Hematopoietic multipotent progenitor cell treated with erythropoietin and hydrocortisone succinate and interleukin-3 and kit ligand, for 4 days (in vitro differentiated cells): ENCODE measurements at regions not wholly inside any gene's neighbourhood (a gene's known extent, or its start where the extent isn't known, plus 50 kb on each side); places are given as distances from the start of the nearest gene placed in this dataset.

Experiments
- DNase-seq: peaks from one replicate; pipeline ENCODE4 v3.0.0-alpha.2; 2015

GRCh38 chr7:36802459-36803135 lies 78.3 kb upstream of the AOAH start:
- no peak for DNase-seq

DNA sequence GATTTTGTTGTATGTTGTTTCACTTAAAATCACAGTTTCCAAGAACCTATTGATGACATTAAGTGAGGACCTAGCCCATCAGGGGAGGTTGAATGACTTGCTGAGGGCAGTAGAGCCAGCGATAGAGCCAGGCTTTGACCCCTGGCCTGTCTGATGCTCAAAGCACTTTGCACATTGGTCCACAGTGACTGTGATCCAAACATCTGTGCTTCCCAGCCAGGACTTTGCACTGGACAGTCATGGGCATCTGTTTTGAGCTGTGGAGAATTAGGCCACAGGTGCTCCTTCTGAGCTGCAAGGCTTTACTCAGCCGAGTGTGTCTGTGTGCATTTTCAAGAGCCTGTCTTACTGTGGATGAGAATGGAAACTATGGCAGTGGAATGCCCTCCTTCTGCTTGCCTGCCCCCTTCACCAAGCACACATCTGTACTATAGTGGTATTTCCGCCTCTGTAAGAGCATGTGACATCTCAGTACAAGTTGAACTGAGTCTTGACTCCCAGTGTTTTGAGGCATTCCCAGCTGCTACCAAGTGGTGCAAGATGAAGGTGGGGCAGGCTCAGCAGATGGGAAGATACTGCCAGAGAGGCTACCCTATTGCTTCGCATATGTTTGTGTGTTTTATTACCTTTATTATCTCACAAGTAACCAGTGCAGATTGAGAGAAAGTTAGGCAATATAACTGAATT lies 72.7 kb upstream of the AOAH start:
- peak; percentile 40 for DNase-seq

DNA sequence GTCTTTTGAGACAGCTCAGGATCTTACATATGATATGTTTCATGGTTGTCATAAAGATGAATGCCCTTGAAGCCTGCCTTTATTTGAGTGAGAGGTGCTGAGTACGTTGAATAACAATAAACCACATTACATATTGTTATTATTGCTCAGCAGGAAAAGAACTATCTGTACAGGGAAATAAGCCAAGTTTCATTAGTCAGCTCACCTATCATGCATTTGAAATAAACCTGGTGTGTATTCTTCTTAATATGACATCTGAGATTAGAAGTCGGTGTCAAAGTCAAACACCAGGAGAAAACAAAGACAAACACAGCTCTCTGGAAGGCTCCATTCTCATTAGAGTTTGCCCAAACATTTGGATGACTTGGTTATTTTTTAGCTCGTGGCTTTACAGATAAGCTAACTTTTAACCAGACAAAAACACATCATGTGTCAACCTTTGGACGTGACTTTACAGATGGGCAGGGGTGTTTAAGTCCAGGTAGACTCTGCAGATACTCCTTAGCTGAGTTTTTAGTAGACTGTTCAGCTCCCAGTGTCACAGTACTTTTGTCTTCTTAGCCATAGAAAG lies 71.2 kb upstream of the AOAH start:
- DNase-seq, result peak; percentile 19

DNA sequence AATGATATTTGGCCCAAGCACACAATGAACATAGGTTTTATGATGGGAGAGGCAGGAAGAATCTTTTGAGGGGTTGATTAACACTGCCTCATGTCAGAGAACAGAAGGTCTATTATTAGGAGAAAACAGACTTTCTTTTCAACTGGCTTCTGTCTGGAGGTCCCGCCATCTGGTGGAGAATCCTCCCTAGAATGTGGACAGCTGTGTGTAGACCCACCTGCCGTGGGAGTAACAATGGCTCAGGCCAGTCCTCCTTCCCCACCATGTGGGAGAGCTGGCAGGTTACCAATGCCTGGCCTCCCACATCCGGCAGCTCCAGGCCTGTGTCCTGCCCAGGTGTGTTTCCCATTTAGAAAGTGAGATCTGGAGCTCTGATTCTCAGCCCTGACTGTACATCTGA lies 70.4 kb upstream of the AOAH start:
- DNase-seq, result no peak

GRCh38 chr7:36792421-36792820 lies 68.1 kb upstream of the AOAH start:
- no peak for DNase-seq

GRCh38 chr7:36790311-36790787 lies 66.1 kb upstream of the AOAH start:
- DNase-seq, result no peak

DNA sequence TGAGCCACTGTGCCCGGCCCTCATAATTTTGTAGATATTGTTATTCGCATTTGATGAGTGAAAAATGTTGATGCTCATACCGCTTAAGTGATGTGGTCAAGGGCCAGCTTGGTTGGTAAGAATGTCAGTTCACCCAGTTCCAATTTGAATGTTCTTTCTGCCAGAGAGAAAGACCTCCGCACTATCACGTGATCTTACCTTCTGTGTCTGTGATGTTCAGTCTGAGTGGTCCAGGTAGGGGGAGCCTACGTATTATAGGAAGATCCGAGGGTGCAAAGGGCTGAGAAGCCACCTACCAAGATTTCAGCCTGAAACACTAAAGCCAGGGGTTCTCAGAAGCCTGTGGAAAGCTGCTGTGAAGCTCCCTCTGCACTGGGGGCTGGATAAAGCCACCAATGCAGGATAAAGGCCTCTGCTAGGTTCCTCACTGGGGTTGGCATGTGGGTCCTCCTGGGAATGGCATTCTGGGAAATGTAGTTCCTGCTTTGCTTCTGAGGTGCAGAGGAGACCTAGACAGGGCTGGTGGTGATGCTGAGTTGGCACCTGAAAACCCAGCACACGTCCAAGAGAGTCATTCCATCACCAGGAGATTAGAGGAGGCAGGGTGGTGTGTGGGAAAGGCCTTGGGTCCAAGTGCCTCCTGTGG lies 64.7 kb upstream of the AOAH start:
- peak; percentile 20 for DNase-seq

DNA sequence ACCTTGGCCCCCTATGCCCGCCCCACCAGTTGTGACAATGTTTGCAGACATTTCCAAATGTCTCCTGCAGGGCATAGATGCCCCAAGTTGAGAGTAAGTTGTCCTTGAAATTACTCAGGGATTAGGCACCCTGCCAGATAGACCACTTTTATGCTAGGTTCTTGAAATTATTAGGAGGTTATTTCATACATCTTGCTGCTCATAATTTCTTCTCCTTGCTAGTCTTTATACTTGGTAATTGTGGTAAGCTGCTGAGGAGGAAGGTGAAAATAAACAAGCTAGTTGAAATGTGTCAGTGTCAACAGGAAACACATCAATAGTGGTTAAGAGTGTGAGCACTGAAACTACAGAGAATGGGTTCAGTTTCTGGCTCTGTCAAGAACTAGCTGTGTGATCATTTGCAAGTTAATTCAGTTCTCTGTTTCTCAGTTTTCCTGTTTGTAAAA lies 63.7 kb upstream of the AOAH start:
- peak; percentile 61 for DNase-seq

DNA sequence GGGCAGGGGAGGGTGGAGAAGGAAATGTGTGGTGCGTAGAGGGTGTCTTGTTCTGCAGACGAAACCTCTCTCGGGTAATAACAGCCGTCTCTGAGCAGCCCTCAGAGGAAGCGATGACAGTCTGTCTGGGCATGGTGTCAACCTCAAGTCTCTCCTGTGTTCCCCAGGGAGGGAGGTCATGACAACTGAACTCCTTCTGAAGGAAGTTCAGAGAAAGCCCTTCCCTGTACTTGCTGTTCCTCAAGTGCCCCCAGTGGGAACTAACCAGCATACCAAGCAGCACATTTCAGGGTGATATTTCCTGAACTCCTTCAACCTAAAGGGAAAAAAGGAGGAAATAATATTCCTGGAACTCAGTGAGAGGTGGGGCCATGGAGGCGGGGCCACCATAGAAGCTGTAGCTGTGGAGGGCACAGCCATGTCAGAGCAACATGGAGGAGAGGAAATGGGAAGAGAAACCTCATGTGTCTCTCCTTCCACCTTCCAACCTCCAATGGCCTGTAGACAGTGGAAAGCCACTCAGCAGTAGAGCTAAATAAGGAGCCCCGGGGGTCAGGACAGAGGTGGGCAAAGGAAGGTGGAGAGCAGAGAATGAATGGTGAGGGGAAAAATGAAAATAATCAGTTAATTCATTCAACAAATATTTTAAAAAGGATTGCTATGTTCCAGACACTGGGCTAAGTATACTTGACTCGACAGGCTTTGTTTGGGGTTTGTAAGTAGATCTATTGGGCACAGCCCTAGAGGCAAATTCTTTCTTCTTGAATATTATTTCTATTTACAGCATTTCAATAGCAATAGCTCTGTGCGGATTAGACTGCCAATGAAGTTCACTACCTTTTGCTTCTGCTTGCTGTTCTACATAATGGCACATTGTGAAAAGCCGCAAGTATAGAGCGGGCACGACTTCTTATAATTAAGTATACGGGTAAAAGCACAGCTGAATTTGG lies 61.0 kb upstream of the AOAH start:
- DNase-seq, result peak; percentile 76

GRCh38 chr7:36781011-36781738 lies 56.9 kb upstream of the AOAH start:
- DNase-seq, result no peak

- DNase-seq, result no peak
Observed at GRCh38 chr7:36777855-36778254, 53.6 kb upstream of the AOAH start.

DNA sequence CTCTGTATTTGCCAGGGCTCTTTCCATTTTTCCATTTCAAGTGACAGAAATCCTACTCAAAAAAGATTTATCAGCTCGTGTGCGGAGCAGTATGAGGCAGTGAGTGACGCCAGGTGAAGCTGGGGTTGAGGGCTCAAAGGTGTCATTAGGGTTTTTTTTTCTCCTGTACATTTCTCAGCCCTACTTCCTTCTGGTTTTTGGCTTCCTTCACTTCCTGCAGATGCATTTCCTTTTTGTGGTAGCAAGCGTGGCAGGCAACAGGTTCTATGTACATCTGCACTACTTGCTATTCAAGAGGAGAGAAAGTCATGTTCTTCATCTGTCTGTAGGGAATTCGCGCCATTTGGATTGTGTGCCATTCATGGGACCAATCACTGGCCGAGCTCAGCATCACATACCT lies 52.8 kb upstream of the AOAH start:
- peak; percentile 55 for DNase-seq

DNA sequence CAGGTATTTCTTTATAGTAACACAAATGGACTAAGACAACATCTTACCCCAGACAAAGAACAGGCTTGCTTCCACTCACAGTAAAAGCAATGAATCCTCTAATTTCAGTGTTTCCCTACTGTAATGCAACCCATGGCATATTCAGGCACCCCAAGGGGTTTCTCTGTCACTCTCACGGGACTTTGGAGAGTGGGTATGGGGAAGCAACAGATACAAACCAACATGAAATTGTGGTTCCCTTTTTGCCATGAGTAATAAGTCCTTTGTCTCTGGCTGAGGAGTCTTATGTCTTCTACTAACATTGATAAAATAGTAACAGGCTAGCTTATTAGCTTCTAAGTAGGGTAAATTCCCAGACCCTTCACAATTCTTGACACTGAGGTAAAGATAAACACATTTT lies 51.4 kb upstream of the AOAH start:
- DNase-seq, result peak; percentile 71

GRCh38 chr7:36775061-36775620 lies 50.8 kb upstream of the AOAH start:
- peak; percentile 40 for DNase-seq
